Loucy (cell line): ENCODE measurements at regions not wholly inside any gene's neighbourhood (a gene's known extent, or its start where the extent isn't known, plus 50 kb on each side); places are given as distances from the start of the nearest gene placed in this dataset.

Experiments used
- H2AFZ ChIP-seq: fragments of 200-600 bp; sonication (generic); 2 replicates; pipeline ENCODE4 v1.6.0; 2016; ENCODE audit warnings: antibody characterized with exemption, mild to moderate bottlenecking, low read length, moderate library complexity
- H3F3A ChIP-seq: fragments of 200-600 bp; 2 replicates; pipeline ENCODE4 v1.6.0; 2016; ENCODE audit warnings: antibody characterized with exemption, low read depth, mild to moderate bottlenecking
- H3K27me3 ChIP-seq: fragments of 200-600 bp; sonication (generic); 2 replicates; pipeline ENCODE4 v1.6.1; 2014; ENCODE audit warnings: low read length, mild to moderate bottlenecking; ENCODE audit not compliant: insufficient read depth, poor library complexity, severe bottlenecking
- H3K36me3 ChIP-seq: fragments of 200-600 bp; sonication (generic); 2 replicates; pipeline ENCODE4 v1.6.1; 2016; ENCODE audit warnings: low read length; ENCODE audit not compliant: insufficient read depth
- H3K4me1 ChIP-seq: fragments of 200-600 bp; sonication (generic); 2 replicates; pipeline ENCODE4 v1.5.1; 2014; ENCODE audit warnings: low read length, mild to moderate bottlenecking; ENCODE audit not compliant: insufficient read depth, poor library complexity, severe bottlenecking
- H3K4me2 ChIP-seq: fragments of 200-600 bp; sonication (generic); 2 replicates; pipeline ENCODE4 v1.6.0; 2014; ENCODE audit warnings: antibody characterized with exemption, low read length, low read depth, mild to moderate bottlenecking; ENCODE audit not compliant: poor library complexity, severe bottlenecking
- H3K4me3 ChIP-seq: fragments of 200-600 bp; sonication (generic); 2 replicates; pipeline ENCODE4 v1.5.1; 2014; ENCODE audit warnings: low read length, mild to moderate bottlenecking, mixed read lengths; ENCODE audit not compliant: poor library complexity, severe bottlenecking
- H3K79me2 ChIP-seq: fragments of 200-600 bp; sonication (generic); 2 replicates; pipeline ENCODE4 v1.6.1; 2014; ENCODE audit warnings: low read length; ENCODE audit not compliant: insufficient read depth
- H3K9ac ChIP-seq: fragments of 200-600 bp; sonication (generic); 2 replicates; pipeline ENCODE4 v1.6.0; 2014; ENCODE audit warnings: mild to moderate bottlenecking, low read depth, low read length, moderate library complexity; ENCODE audit not compliant: poor library complexity, severe bottlenecking
- H3K9me2 ChIP-seq: fragments of 200-600 bp; sonication (generic); replicated peaks from 2 replicates; pipeline ENCODE4 v1.6.1; 2016; ENCODE audit warnings: low read depth, low read length, mixed read lengths
- H3K9me3 ChIP-seq: fragments of 200-600 bp; sonication (generic); 2 replicates; pipeline ENCODE4 v1.6.1; 2014; ENCODE audit warnings: mild to moderate bottlenecking, antibody characterized with exemption, low read length, low read depth; ENCODE audit not compliant: insufficient read depth
- H4K20me1 ChIP-seq: fragments of 200-600 bp; sonication (generic); 2 replicates; pipeline ENCODE4 v1.6.0; 2014; ENCODE audit warnings: antibody characterized with exemption, low read length, mild to moderate bottlenecking; ENCODE audit not compliant: insufficient read depth, poor library complexity, severe bottlenecking
- EZH2phosphoT487 ChIP-seq: fragments of 200-600 bp; IDR thresholded peaks from 2 replicates; pipeline ENCODE4 v1.6.1; 2018; ENCODE audit warnings: antibody characterized with exemption, mild to moderate bottlenecking, moderate library complexity, borderline replicate concordance
- TF ChIP-seq, protein P1 (sequence below): fragments of 200-600 bp; sonication (generic); conservative IDR thresholded peaks from 2 replicates; pipeline ENCODE4 v1.5.1; 2014; ENCODE audit warnings: mild to moderate bottlenecking, antibody characterized with exemption, low read length

DNA sequence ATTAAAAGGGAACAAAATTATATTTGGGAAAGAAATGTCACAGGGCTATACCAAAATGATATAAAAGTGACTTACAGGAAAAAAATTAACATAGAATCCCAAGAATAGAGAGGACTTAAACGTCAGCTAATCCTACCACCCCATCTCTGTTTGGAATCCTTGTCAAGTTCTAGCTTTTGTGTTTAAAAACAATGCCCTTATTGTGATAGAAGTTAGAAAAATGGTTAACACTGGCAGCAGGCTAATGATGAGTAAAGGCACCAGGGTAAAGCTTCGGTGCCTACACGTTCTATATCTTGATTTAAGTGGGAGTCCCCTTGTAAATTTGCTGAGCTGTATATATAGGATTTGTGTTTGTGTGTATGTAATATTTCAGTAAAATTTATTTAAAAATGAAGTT, 453.3 kb upstream of the TENM4 start:
- no peaks in the 10 kb centered on the region for H3K27me3 ChIP-seq
- no peak for TF ChIP-seq EZH2phosphoT487
- TF ChIP-seq, protein P1, sequence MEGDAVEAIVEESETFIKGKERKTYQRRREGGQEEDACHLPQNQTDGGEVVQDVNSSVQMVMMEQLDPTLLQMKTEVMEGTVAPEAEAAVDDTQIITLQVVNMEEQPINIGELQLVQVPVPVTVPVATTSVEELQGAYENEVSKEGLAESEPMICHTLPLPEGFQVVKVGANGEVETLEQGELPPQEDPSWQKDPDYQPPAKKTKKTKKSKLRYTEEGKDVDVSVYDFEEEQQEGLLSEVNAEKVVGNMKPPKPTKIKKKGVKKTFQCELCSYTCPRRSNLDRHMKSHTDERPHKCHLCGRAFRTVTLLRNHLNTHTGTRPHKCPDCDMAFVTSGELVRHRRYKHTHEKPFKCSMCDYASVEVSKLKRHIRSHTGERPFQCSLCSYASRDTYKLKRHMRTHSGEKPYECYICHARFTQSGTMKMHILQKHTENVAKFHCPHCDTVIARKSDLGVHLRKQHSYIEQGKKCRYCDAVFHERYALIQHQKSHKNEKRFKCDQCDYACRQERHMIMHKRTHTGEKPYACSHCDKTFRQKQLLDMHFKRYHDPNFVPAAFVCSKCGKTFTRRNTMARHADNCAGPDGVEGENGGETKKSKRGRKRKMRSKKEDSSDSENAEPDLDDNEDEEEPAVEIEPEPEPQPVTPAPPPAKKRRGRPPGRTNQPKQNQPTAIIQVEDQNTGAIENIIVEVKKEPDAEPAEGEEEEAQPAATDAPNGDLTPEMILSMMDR: no peak
- no peaks in the 10 kb centered on the region for H4K20me1 ChIP-seq
- H3K36me3 ChIP-seq: no peaks in the 10 kb centered on the region
- no peak overlapping the region for H3K9ac ChIP-seq
- no peaks in the 10 kb centered on the region for H3K79me2 ChIP-seq
- no peaks in the 10 kb centered on the region for H3K9me3 ChIP-seq
- H3K4me3 ChIP-seq: no peak overlapping the region
- H2AFZ ChIP-seq: no peak overlapping the region
- H3K9me2 ChIP-seq: no peaks in the 10 kb centered on the region
- H3K4me2 ChIP-seq: no peak overlapping the region
- no peaks in the 10 kb centered on the region for H3F3A ChIP-seq
- H3K4me1 ChIP-seq: no peaks in the 10 kb centered on the region

DNA sequence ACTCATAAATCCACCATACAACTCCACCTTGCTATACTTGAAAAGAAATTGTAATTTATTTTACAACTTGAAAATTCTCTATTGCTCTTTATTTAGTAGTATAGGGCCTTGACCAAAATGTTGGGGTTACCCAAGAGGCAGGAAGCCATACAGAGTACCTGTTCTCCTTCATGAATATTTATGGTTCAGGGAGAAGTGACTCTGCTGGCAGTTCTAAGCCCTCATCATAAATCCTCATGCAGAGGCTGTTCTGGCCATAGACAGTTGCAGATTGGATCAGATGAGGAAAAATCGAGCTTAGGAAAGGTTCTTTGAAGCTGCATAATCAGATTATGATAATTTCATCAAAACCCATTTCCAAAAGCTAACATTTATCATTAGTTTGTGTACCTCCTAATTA, 449.4 kb upstream of the TENM4 start:
- Histone ChIP-seq H3K4me1 (no peaks in the 10 kb centered on the region), H3K36me3 (no peaks in the 10 kb centered on the region), H3F3A (no peaks in the 10 kb centered on the region), H4K20me1 (no peaks in the 10 kb centered on the region), H3K9me3 (no peaks in the 10 kb centered on the region), H3K4me2 (no peak overlapping the region), H3K4me3 (no peak overlapping the region), H2AFZ (no peak overlapping the region), H3K9me2 (no peaks in the 10 kb centered on the region), H3K27me3 (no peaks in the 10 kb centered on the region), H3K9ac (no peak overlapping the region), H3K79me2 (no peaks in the 10 kb centered on the region)
- no peak for TF ChIP-seq EZH2phosphoT487
- TF ChIP-seq, protein P1: no peak

GRCh38 chr11:79864882-79865281, 424.1 kb upstream of the TENM4 start:
- Histone ChIP-seq H3K79me2 (no peaks in the 10 kb centered on the region), H3K9ac (no peak overlapping the region), H3K4me1 (no peaks in the 10 kb centered on the region), H3K36me3 (no peaks in the 10 kb centered on the region), H3K9me3 (no peaks in the 10 kb centered on the region; the same call in 1 of the 2 replicates), H3K9me2 (no peaks in the 10 kb centered on the region), H2AFZ (no peak overlapping the region), H3K4me2 (no peak overlapping the region), H3K27me3 (no peaks in the 10 kb centered on the region), H3F3A (no peaks in the 10 kb centered on the region), H4K20me1 (no peaks in the 10 kb centered on the region), H3K4me3 (no peak overlapping the region)
- TF ChIP-seq, protein P1: no peak
- no peak for TF ChIP-seq EZH2phosphoT487
